HEK293T (cell line): ENCODE measurements at regions not wholly inside any gene's neighbourhood (a gene's known extent, or its start where the extent isn't known, plus 50 kb on each side); places are given as distances from the start of the nearest gene placed in this dataset.

Source experiments
- CTCF ChIA-PET: fragments of 350-600 bp; formaldehyde crosslinking; extraction: SDS; loops from one replicate; lab custom pipeline; 2021; ENCODE audit warnings: antibody characterized with exemption, inconsistent platforms; lab: Yijun Ruan, JAX
- POLR2A ChIA-PET: fragments of 350-600 bp; formaldehyde crosslinking; extraction: SDS; loops from one replicate; lab custom pipeline; 2020; ENCODE audit warnings: antibody characterized with exemption, inconsistent platforms; lab: Yijun Ruan, JAX
- DNase-seq: peaks from one replicate; pipeline ENCODE4 v3.0.0; 2012; ENCODE audit warnings: mixed read lengths; ENCODE audit errors: extremely low spot score
- ARNT ChIP-seq: fragments of 450-650 bp; IDR thresholded peaks from 2 replicates; pipeline ENCODE4 v1.6.1; 2017; ENCODE audit warnings: mild to moderate bottlenecking
- BHLHE40 ChIP-seq: fragments of 450-650 bp; IDR thresholded peaks from 2 replicates; pipeline ENCODE4 v1.6.1; 2016; ENCODE audit warnings: mild to moderate bottlenecking, moderate library complexity, borderline replicate concordance
- CTBP1 ChIP-seq: fragments of 450-650 bp; IDR thresholded peaks from 2 replicates; pipeline ENCODE4 v1.6.1; 2016; ENCODE audit warnings: borderline replicate concordance
- ELF4 ChIP-seq: fragments of 450-650 bp; IDR thresholded peaks from 2 replicates; pipeline ENCODE4 v1.6.1; 2017; ENCODE audit warnings: antibody characterized with exemption
- FOXA1 ChIP-seq: fragments of 450-650 bp; IDR thresholded peaks from 2 replicates; pipeline ENCODE4 v1.6.1; 2016; ENCODE audit warnings: mild to moderate bottlenecking
- FOXK2 ChIP-seq: fragments of 450-650 bp; IDR thresholded peaks from 2 replicates; pipeline ENCODE4 v1.6.1; 2016; ENCODE audit warnings: mild to moderate bottlenecking
- FOXM1 ChIP-seq: fragments of 450-650 bp; IDR thresholded peaks from 2 replicates; pipeline ENCODE4 v1.6.1; 2017; ENCODE audit warnings: mild to moderate bottlenecking, borderline replicate concordance
- HDGF ChIP-seq: fragments of 450-650 bp; IDR thresholded peaks from 2 replicates; pipeline ENCODE4 v1.6.1; 2017; ENCODE audit warnings: antibody characterized with exemption, borderline replicate concordance
- L3MBTL2 ChIP-seq: fragments of 450-650 bp; conservative IDR thresholded peaks from 2 replicates; pipeline ENCODE4 v1.6.1; 2016; ENCODE audit warnings: mild to moderate bottlenecking
- LEF1 ChIP-seq: fragments of 450-650 bp; IDR thresholded peaks from 2 replicates; pipeline ENCODE4 v1.6.1; 2017; ENCODE audit warnings: mild to moderate bottlenecking, borderline replicate concordance
- NFRKB ChIP-seq: fragments of 450-650 bp; IDR thresholded peaks from 2 replicates; pipeline ENCODE4 v1.6.1; 2016; ENCODE audit warnings: mild to moderate bottlenecking, moderate library complexity
- SP1 ChIP-seq: fragments of 450-650 bp; IDR thresholded peaks from 2 replicates; pipeline ENCODE4 v1.6.1; 2017
- SUZ12 ChIP-seq: fragments of 450-650 bp; IDR thresholded peaks from 2 replicates; pipeline ENCODE4 v1.6.1; 2016; ENCODE audit warnings: mild to moderate bottlenecking
- TARDBP ChIP-seq: fragments of 450-650 bp; IDR thresholded peaks from 2 replicates; pipeline ENCODE4 v1.6.1; 2016
- ZNF384 ChIP-seq: fragments of 450-650 bp; IDR thresholded peaks from 2 replicates; pipeline ENCODE4 v1.6.1; 2016
- TF ChIP-seq, protein P1 (sequence below): fragments of 450-650 bp; IDR thresholded peaks from 2 replicates; pipeline ENCODE4 v1.6.1; 2016

DNA sequence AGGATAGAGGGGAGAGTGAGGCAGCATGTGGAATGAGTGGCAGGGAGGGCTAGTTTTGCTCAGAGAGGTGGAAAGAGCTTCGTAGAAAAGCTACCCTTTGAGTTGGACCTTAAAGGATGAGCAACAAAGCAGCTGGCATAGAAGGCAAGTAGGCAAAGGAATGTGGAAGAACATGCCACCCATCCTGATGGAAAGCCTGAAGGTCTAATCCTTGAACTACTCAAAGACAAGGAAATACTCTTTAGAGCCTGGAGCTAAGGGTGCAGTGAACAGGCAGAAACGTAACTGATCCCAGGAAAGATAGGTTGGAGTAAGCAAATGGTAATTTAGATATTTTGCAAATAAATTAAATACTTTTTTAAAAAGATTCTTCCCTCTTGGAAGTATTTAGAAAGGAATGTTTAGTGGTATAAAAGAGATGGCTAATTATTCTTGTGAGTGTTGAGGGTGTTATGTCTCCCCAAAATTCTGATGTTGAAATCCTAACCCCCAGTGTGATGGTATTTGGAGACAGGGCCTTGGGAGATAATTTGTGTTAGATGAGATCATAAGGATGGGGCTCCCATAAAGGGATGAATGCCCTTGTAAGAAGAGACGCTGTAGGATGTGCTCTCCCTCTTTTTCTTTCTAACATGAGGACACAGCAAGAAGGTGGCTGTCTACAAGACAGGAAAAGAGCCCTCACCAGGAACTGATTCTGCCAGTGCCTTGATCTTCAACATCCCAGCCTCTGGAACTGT, 308.1 kb upstream of the RUNX1 start:
- ChIA-PET CTCF (no interaction called here), POLR2A (no interaction called here)
- DNase-seq: no peak
- TF ChIP-seq, protein P1, sequence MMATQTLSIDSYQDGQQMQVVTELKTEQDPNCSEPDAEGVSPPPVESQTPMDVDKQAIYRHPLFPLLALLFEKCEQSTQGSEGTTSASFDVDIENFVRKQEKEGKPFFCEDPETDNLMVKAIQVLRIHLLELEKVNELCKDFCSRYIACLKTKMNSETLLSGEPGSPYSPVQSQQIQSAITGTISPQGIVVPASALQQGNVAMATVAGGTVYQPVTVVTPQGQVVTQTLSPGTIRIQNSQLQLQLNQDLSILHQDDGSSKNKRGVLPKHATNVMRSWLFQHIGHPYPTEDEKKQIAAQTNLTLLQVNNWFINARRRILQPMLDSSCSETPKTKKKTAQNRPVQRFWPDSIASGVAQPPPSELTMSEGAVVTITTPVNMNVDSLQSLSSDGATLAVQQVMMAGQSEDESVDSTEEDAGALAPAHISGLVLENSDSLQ: no peak
- TF ChIP-seq CTBP1: no peak

DNA sequence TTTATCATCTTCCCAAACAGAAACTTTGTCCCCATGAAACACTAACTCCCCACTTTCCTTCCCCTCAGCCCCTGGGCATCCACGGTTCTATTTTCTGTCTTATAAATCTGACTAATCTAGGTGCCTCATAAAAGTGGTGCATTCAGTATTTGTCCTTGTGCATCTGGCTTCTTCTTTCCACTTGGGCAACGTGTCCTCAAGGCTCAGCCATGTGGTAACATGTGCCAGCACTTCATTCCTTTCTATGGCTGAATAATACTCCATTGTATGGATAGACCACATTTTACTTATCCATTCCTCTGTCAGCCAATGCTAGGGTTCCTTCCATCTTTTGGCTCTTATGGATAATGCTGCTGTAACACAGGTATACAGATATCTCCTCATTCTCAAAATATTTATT, 305.0 kb upstream of the RUNX1 start:
- CTCF ChIA-PET: no interaction called here
- TF ChIP-seq CTBP1 (no peak), HDGF (no peak), L3MBTL2 (no peak), FOXA1 (no peak), NFRKB (no peak), SP1 (no peak), FOXK2 (no peak), TARDBP (no peak), ARNT (no peak)
- TF ChIP-seq, protein P1: no peak
- POLR2A ChIA-PET: no interaction called here
- no peak for DNase-seq

DNA sequence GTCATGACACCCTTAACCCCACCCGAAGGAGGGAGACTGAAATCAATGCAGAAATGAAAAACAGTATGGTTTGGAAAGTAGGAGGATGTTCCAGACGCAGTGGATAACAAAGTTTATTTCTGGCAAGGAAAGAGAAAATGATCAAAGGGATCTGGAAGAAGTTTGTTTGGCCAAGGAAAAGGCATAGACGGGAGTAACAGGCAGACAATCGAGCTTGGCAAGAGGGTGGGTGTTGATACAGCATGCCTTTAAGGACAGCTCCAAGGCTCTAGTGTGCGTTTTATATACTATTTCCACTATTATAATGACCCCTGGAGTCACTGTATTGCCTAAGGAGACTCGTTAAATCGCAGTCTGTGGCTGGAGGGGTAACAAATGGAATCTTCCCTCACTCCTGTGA, 303.7 kb upstream of the RUNX1 start:
- CTCF ChIA-PET: no interaction called here
- POLR2A ChIA-PET: no interaction called here
- no peak for DNase-seq
- no peak for TF ChIP-seq ARNT
- TF ChIP-seq HDGF: no peak
- TF ChIP-seq CTBP1: no peak

DNA sequence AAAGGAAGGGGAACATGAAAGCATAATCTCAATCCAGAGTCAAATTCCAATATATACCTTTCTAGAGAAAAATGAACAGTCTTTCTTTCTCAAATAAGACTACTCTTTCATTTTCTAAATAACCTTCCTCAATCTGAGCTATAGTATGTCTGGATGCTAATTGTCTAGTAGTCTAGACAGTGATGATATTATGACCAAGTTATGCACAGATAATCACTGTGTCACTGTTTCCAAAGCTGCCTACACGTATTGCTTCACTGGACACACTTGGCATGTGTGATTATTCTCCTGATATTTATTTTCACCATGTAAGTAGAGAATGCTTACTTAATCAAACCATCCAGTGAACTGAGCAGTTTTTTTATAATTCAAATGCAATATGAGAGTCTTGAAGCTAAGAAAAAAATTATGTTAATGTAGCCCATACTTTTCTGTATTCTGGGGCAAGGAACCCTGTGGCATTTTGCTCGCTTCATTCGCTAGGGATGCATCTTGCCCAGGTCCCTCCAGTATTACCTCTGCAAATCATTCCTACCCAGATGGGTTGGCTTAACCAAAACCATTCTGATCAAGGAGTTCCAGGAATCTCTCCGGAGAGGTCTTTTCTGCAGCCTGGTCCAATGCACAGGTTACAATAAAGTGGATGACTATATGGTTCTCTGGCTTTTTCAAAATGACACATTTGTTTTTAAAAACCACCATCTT, 303.1 kb upstream of the RUNX1 start:
- TF ChIP-seq L3MBTL2 (no peak), FOXA1 (no peak), SP1 (no peak), TARDBP (no peak), ELF4 (no peak), BHLHE40 (no peak), SUZ12 (no peak), HDGF (no peak), LEF1 (no peak), NFRKB (no peak), FOXM1 (no peak), ZNF384 (no peak), ARNT (no peak), FOXK2 (no peak), CTBP1 (no peak)
- DNase-seq: no peak
- ChIA-PET POLR2A (no interaction called here), CTCF (no interaction called here)

DNA sequence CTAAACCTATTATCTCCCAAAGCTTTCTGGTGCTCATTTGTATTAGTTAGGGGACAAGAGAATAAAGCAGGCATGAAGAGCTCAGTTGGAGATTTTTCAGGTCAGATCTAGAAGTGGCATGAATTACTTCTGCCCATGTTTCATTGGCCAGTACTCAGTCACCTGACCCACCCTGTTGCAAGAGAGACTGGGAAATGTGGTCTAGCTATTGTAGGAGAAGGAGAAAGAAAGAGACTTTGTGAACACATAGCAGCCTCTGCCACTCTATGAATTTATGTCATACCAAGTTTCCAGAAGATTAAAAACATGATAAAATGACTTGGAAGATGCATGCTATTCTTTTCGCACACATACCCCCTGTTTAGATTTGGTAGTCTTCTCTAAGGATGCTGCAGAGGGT, 302.3 kb upstream of the RUNX1 start:
- CTCF ChIA-PET: no interaction called here
- POLR2A ChIA-PET: no interaction called here
- TF ChIP-seq FOXA1 (no peak), FOXK2 (no peak), HDGF (no peak), L3MBTL2 (no peak), LEF1 (no peak), ZNF384 (no peak)
- DNase-seq: no peak

DNA sequence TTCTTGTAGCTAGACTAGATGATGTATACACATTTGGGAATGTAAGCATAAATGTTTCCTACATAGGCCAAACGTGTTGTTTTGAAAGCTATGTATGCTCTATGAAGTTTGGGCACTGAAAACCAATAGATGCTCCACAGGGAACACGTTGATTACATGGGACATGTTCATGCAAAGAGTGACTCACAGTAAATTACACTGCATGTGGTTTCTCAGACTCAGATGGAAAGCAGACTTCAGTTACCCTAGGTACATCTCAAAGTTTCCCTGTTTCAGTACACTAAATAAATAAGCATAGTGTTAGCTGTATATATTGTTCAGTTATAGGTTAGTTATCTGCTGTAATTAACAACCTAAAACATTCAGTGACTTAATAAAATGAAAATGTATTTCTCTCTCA, 301.9 kb upstream of the RUNX1 start:
- ChIA-PET CTCF (no interaction called here), POLR2A (no interaction called here)
- DNase-seq: no peak
- TF ChIP-seq, protein P1: no peak
- TF ChIP-seq BHLHE40 (no peak), LEF1 (no peak), TARDBP (no peak), FOXA1 (no peak), FOXM1 (no peak), FOXK2 (no peak), NFRKB (no peak), ZNF384 (no peak), ARNT (no peak), HDGF (no peak), ELF4 (no peak)
